Choroid plexus epithelial cell (primary cell): ENCODE measurements at regions not wholly inside any gene's neighbourhood (a gene's known extent, or its start where the extent isn't known, plus 50 kb on each side); places are given as distances from the start of the nearest gene placed in this dataset.
"Not testable (repeated sequence)": the region's sequence is repeated elsewhere in the genome, so short reads cannot be mapped to it uniquely, and the experiment has no call there.

Source experiments
- DNase-seq: peaks from one replicate; pipeline ENCODE4 v3.0.0-alpha.2; 2010; ENCODE audit warnings: low read depth
- H3K4me3 ChIP-seq: 2 replicates; pipeline ENCODE4 v1.5.1; 2011; ENCODE audit warnings: low read depth, mild to moderate bottlenecking, control low read depth, low read length, moderate library complexity
- TF ChIP-seq, protein P1 (sequence below): conservative IDR thresholded peaks from 2 replicates; pipeline ENCODE4 v1.5.1; 2011; ENCODE audit warnings: low read depth, mild to moderate bottlenecking, control low read depth, inconsistent platforms, low read length, moderate library complexity

DNA sequence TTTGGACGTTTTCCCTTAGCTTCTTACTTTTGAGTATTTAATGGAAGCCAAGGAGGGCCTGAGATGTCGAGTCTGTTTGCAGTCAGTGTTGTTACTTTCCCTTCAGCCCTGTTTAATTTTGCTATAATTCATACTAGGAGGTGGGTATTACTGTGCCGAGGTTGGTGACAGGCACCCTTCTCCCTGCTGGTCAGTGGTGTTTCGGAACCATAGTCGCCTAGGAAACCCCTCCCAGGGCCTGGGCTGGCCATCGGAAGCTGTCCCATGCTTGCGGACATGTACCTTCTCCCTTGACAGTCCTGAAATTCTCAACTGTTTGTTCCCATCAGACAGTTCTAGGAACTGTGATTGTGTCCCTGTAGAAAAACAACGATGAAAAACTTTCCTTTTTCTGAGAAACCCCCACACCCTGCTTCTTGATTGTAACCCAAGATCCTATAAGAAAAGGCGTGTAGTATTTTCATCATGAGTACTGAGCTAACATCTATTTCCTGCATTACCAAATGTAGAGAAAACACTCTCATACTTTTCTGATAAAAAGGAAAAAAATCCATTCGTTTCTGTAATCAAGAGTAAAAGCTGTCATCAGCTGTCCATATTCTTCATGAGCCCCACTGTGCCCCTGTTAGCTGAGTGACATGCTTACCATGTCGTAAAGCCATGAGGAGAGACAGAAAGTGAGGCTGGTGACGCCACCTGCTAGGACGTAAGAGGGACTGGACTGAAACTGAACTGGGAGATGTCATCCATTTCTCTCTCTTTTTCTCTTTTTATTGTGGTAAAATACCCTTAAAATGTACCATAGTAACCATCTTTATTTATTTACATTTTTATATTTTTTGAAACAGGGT, 424.7 kb upstream of the AMELY start:
- no peak overlapping the region for H3K4me3 ChIP-seq
- TF ChIP-seq, protein P1, sequence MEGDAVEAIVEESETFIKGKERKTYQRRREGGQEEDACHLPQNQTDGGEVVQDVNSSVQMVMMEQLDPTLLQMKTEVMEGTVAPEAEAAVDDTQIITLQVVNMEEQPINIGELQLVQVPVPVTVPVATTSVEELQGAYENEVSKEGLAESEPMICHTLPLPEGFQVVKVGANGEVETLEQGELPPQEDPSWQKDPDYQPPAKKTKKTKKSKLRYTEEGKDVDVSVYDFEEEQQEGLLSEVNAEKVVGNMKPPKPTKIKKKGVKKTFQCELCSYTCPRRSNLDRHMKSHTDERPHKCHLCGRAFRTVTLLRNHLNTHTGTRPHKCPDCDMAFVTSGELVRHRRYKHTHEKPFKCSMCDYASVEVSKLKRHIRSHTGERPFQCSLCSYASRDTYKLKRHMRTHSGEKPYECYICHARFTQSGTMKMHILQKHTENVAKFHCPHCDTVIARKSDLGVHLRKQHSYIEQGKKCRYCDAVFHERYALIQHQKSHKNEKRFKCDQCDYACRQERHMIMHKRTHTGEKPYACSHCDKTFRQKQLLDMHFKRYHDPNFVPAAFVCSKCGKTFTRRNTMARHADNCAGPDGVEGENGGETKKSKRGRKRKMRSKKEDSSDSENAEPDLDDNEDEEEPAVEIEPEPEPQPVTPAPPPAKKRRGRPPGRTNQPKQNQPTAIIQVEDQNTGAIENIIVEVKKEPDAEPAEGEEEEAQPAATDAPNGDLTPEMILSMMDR = no peak
- DNase-seq = no peak

DNA sequence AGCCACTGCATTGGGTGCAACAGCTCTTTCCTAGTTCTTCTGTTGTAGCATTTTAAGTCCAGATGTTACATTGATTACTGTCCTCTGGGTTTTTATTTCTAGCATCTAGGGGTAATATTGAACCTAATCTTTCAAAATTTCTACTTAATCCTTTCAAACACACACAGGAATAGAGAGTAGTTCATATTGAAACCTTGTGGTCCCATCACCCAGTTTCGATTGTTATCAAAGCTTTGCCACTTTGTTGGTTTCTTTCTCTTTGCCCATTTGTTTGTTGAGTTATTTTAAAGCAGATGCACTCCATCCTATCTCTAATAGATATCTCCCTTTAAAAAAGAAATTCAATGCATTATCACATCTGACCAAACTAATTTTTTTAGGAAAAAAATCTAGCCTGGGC, 422.9 kb upstream of the AMELY start:
- DNase-seq = no peak
- no peak overlapping the region for H3K4me3 ChIP-seq
- TF ChIP-seq, protein P1 = no peak

DNA sequence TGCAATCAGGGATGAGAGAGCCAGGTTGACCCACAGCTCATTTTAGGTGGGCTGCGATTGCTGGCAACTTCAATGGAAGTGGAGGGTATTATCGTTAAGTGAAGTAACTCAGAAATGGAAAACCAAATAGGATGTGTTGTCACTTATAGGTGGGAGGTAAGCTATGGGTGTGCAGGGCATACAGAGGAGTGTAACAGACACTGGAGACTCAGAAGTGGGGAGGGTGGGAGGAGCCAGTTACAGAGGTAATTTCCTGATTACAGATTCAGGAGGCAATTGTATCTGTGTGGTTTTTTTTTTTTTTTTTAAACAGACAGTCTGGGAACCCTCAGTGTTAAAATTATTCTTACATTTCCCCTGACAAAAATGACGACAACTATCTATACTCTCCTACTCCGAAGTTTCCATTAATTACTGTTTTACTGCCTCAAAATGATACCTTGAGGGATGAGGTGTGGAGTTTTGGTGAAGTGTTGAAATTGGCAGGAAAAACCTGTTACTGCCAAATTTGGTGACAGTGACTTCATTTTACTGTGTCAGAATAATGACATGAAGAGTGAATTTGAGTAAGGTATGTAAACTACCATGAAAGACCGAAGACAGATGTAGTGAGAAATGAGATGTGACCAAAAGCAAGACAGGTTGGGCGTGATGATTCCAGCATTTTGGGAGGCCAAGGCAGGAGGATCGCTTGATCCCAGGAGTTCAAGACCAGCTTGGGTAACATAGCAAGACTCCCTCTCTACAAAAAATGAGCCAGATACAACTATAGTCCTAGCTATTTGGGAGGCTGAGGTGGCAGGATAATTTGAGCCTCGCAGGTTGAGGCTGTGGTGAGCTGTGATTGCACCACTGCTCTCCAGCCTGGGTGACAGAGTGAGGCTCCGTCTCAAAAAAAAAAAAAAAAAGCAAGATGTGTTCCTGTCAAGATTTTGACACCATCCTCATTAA, 415.0 kb upstream of the AMELY start:
- no peak for DNase-seq
- TF ChIP-seq, protein P1 = no peak
- no peak overlapping the region for H3K4me3 ChIP-seq

DNA sequence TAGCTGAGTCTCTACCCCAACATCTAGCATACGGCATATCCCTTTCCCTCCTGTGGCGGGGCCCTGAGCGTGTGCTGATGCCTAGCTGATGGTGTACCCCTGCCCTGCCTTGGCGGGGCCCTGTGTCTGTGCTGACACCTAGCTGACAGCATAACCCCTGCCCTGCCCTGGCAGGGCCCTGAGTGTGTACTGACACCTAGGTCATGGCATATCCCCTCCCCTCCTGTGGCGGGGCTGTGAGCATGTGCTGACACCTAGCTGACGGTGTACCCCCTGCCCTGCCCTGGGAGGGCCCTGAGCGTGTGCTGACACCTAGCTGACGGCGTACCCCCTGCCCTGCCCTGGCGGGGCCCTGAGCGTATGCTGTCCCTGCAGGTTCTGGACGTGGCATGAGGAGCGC, 414.0 kb upstream of the AMELY start:
- no peak overlapping the region for H3K4me3 ChIP-seq
- DNase-seq = no peak
- TF ChIP-seq, protein P1 = no peak

DNA sequence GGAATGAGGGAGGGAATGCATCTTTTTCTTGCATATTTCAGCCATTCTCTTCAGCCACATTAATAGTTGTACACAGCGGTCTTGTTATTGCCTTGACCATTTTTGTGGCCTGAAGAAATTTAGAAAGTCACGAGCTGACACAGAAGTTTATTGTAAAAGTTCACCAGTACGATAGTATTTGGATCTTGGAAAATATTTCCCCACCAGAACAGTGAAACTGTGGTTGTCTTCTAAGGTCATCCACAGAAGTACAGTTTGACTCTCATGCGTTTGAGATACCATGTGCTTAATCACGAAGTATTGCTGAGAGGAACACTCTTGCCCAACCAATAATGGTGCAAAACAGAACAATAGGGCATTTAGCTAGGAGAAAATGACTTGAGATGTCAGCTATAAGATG, 409.2 kb upstream of the AMELY start:
- no peak overlapping the region for H3K4me3 ChIP-seq
- no peak for DNase-seq
- TF ChIP-seq, protein P1 = no peak

DNA sequence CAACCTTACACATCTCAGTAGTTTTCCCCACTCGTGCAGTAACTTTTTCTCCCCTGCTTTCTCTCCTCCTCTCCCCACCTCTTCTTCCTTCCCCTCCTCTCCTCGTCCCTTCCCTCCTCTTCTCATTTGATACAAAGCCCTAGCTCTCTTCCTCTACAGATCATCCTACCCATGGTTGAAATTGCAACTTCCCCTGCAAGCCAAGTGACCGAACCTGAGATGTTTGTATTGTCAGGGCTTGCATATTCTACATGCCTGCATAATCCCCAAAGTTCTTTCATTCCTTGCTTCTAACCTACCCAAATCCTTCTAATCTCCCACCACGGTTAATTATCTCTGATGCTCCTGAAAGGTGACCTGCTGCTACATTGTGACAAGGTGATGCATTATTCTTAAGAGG, 408.6 kb upstream of the AMELY start:
- not testable (repeated sequence) for H3K4me3 ChIP-seq

DNA sequence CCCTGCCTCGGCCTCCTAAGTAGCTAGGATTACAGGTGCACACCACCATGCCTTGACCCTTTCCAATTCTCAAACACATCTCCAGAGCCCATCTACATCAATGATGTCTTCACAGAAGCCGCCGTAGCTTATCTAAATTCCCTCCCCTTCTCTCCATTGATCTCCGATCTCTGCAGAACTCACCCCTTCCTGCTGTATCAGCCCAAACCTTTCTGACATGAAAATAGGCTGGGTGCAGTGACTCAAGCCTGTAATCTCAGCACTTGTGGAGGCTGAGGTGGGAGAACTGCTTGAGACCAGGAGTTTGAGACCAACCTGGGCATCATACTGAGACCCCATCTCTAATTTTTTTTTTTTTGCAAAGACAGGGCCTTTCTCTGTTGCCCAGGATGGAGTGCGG, 406.6 kb upstream of the AMELY start:
- no peak for DNase-seq
- TF ChIP-seq, protein P1 = no peak
- H3K4me3 ChIP-seq = no peak overlapping the region

More for the DNA sequence above, 408.6 kb upstream of the AMELY start:
- DNase-seq = not testable (repeated sequence)
